Stimulated activated CD8-positive, alpha-beta memory T cell treated with anti-CD3 and anti-CD28 coated beads, Interleukin-12 subunit alpha, Interleukin-12 subunit beta, amount 100 ng/mL, for 4 hours (primary cell): ENCODE measurements at regions not wholly inside any gene's neighbourhood (a gene's known extent, or its start where the extent isn't known, plus 50 kb on each side); places are given as distances from the start of the nearest gene placed in this dataset.
"Not testable (repeated sequence)": the region's sequence is repeated elsewhere in the genome, so short reads cannot be mapped to it uniquely, and the experiment has no call there.

Experiments used
- DNase-seq: peaks from one replicate; pipeline ENCODE4 v3.0.0-alpha.2; 2020; ENCODE audit warnings: low read depth

GRCh38 chr6:4374216-4374615 lies 238.8 kb upstream of the ECI2 start:
- no peak for DNase-seq

GRCh38 chr6:4372866-4373265 lies 237.5 kb upstream of the ECI2 start:
- no peak for DNase-seq

- DNase-seq, result no peak
These were observed 236.0 kb upstream of the ECI2 start for GRCh38 chr6:4371207-4371921.

GRCh38 chr6:4370066-4370465 lies 234.7 kb upstream of the ECI2 start:
- no peak for DNase-seq

- no peak for DNase-seq
These were observed 234.2 kb upstream of the ECI2 start for GRCh38 chr6:4369616-4370015.

- no peak for DNase-seq
These were observed 233.3 kb upstream of the ECI2 start for GRCh38 chr6:4368649-4369048.

GRCh38 chr6:4367643-4368042 lies 232.3 kb upstream of the ECI2 start:
- DNase-seq, result no peak

- no peak for DNase-seq
These were observed 231.4 kb upstream of the ECI2 start for GRCh38 chr6:4366635-4367395.

- no peak for DNase-seq
These were observed 230.3 kb upstream of the ECI2 start for GRCh38 chr6:4365686-4366085.

GRCh38 chr6:4364711-4365110 lies 229.3 kb upstream of the ECI2 start:
- DNase-seq, result no peak

- no peak for DNase-seq
These were observed 228.8 kb upstream of the ECI2 start for GRCh38 chr6:4364172-4364571.

GRCh38 chr6:4363656-4364055 lies 228.3 kb upstream of the ECI2 start:
- no peak for DNase-seq

- DNase-seq, result no peak
These were observed 227.0 kb upstream of the ECI2 start for GRCh38 chr6:4362326-4362725.

- no peak for DNase-seq
These were observed 225.5 kb upstream of the ECI2 start for GRCh38 chr6:4360920-4361319.

- DNase-seq, result no peak
These were observed 223.8 kb upstream of the ECI2 start for GRCh38 chr6:4359108-4359730.

- no peak for DNase-seq
These were observed 223.2 kb upstream of the ECI2 start for GRCh38 chr6:4358414-4359107.

GRCh38 chr6:4357660-4358152 lies 222.3 kb upstream of the ECI2 start:
- not testable (repeated sequence) for DNase-seq

- DNase-seq, result no peak
These were observed 221.7 kb upstream of the ECI2 start for GRCh38 chr6:4356899-4357659.

- DNase-seq, result no peak
These were observed 219.9 kb upstream of the ECI2 start for GRCh38 chr6:4355241-4355640.

GRCh38 chr6:4354181-4354580 lies 218.8 kb upstream of the ECI2 start:
- DNase-seq, result no peak

GRCh38 chr6:4352731-4353130 lies 217.4 kb upstream of the ECI2 start:
- no peak for DNase-seq

- DNase-seq, result no peak
These were observed 216.9 kb upstream of the ECI2 start for GRCh38 chr6:4352322-4352669.
